ENCODE measurements at regions not wholly inside any gene's neighbourhood (a gene's known extent, or its start where the extent isn't known, plus 50 kb on each side); places are given as distances from the start of the nearest gene placed in this dataset.

DNA sequence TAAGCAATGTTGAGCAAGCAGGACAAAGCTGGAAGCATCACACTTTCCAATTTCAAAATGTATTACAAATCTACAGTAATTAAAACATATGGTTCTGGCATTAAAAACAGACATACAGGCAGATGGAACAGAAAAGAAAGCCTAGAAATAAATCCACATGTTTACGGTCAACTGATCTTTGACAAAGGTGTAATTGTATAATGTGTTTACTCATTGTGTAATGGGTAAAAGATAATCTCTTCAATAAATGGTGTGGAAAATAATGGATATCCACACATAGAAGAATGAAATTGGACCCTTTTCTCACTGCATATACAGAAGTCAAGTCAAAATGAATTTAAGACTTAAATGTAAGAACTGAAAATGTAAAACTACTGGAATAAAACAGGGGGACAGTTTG lies 394.2 kb downstream of the ANKRD50 start (continued):
- TF ChIP-seq, protein P1, sequence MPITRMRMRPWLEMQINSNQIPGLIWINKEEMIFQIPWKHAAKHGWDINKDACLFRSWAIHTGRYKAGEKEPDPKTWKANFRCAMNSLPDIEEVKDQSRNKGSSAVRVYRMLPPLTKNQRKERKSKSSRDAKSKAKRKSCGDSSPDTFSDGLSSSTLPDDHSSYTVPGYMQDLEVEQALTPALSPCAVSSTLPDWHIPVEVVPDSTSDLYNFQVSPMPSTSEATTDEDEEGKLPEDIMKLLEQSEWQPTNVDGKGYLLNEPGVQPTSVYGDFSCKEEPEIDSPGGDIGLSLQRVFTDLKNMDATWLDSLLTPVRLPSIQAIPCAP (CRISPR knock-in tag; IDR thresholded peaks at IDR 0.05): no peak
- no peak for TF ChIP-seq FOXK1 (CRISPR knock-in tag; IDR thresholded peaks at IDR 0.05)
- no peak for TF ChIP-seq CREM (CRISPR knock-in tag; IDR thresholded peaks at IDR 0.05)
- TF ChIP-seq, protein P2, sequence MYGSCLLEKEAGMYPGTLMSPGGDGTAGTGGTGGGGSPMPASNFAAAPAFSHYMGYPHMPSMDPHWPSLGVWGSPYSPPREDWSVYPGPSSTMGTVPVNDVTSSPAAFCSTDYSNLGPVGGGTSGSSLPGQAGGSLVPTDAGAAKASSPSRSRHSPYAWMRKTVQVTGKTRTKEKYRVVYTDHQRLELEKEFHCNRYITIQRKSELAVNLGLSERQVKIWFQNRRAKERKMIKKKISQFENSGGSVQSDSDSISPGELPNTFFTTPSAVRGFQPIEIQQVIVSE (CRISPR knock-in tag; IDR thresholded peaks at IDR 0.05; ENCODE audit: borderline replicate concordance): no peak
- TF ChIP-seq KAT7 (CRISPR knock-in tag; IDR thresholded peaks at IDR 0.05; ENCODE audit: borderline replicate concordance): no peak
- TF ChIP-seq ZNF219 (CRISPR knock-in tag; IDR thresholded peaks at IDR 0.05; ENCODE audit: borderline replicate concordance): no peak

DNA sequence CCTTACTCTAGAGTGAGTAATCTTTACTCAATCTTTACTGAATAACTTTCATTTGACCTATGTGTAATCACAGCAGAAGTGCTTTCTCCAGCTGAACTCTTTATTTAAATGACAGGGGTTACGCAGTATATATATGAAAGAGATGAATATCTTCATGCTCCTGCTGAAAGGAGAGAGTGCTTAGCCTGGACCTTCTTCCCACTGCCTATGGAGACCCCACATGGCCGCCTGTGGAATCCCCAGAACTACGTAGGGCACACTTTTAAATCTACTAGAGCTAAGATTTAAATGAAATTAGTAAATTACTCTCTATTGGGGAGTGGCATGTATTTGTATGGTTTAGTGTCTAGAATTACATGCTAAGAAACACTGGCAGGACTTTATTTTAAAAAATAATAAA lies 391.2 kb downstream of the ANKRD50 start:
- Mint-ChIP-seq H3K9me3 (peaks cover 8% of the 10 kb centered on the region; the same call in 1 of the 2 replicates), H3K27me3 (ENCODE audit: low read depth) (peaks cover 4% of the 10 kb centered on the region; the same call in 1 of the 2 replicates), H3K4me1 (peaks cover 11% of the 10 kb centered on the region), H3K36me3 (no peaks in the 10 kb centered on the region), H3K27ac (no peak overlapping the region), H3K4me3 (no peak overlapping the region)
- POLR2A ChIA-PET: no interaction called here
- DNase-seq (ENCODE audit: low spot score) (peak; percentile 12), ATAC-seq (peak; percentile 78)
- TF ChIP-seq, protein P1 (CRISPR knock-in tag; IDR thresholded peaks at IDR 0.05): no peak
- TF ChIP-seq, protein P3, sequence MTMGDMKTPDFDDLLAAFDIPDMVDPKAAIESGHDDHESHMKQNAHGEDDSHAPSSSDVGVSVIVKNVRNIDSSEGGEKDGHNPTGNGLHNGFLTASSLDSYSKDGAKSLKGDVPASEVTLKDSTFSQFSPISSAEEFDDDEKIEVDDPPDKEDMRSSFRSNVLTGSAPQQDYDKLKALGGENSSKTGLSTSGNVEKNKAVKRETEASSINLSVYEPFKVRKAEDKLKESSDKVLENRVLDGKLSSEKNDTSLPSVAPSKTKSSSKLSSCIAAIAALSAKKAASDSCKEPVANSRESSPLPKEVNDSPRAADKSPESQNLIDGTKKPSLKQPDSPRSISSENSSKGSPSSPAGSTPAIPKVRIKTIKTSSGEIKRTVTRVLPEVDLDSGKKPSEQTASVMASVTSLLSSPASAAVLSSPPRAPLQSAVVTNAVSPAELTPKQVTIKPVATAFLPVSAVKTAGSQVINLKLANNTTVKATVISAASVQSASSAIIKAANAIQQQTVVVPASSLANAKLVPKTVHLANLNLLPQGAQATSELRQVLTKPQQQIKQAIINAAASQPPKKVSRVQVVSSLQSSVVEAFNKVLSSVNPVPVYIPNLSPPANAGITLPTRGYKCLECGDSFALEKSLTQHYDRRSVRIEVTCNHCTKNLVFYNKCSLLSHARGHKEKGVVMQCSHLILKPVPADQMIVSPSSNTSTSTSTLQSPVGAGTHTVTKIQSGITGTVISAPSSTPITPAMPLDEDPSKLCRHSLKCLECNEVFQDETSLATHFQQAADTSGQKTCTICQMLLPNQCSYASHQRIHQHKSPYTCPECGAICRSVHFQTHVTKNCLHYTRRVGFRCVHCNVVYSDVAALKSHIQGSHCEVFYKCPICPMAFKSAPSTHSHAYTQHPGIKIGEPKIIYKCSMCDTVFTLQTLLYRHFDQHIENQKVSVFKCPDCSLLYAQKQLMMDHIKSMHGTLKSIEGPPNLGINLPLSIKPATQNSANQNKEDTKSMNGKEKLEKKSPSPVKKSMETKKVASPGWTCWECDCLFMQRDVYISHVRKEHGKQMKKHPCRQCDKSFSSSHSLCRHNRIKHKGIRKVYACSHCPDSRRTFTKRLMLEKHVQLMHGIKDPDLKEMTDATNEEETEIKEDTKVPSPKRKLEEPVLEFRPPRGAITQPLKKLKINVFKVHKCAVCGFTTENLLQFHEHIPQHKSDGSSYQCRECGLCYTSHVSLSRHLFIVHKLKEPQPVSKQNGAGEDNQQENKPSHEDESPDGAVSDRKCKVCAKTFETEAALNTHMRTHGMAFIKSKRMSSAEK (CRISPR knock-in tag; IDR thresholded peaks at IDR 0.05; ENCODE audit: borderline replicate concordance): no peak
- no peak for TF ChIP-seq NR2C2 (CRISPR knock-in tag; IDR thresholded peaks at IDR 0.05)
- TF ChIP-seq, protein P4, sequence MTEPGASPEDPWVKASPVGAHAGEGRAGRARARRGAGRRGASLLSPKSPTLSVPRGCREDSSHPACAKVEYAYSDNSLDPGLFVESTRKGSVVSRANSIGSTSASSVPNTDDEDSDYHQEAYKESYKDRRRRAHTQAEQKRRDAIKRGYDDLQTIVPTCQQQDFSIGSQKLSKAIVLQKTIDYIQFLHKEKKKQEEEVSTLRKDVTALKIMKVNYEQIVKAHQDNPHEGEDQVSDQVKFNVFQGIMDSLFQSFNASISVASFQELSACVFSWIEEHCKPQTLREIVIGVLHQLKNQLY (CRISPR knock-in tag; IDR thresholded peaks at IDR 0.05): no peak
- TF ChIP-seq, protein P5, sequence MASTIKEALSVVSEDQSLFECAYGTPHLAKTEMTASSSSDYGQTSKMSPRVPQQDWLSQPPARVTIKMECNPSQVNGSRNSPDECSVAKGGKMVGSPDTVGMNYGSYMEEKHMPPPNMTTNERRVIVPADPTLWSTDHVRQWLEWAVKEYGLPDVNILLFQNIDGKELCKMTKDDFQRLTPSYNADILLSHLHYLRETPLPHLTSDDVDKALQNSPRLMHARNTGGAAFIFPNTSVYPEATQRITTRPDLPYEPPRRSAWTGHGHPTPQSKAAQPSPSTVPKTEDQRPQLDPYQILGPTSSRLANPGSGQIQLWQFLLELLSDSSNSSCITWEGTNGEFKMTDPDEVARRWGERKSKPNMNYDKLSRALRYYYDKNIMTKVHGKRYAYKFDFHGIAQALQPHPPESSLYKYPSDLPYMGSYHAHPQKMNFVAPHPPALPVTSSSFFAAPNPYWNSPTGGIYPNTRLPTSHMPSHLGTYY (CRISPR knock-in tag; IDR thresholded peaks at IDR 0.05): no peak
- no peak for TF ChIP-seq TCF7 (CRISPR knock-in tag; IDR thresholded peaks at IDR 0.05; ENCODE audit: low read depth)
- TF ChIP-seq NFE2L1 (CRISPR knock-in tag; IDR thresholded peaks at IDR 0.05): no peak
- TF ChIP-seq FOXK1 (CRISPR knock-in tag; IDR thresholded peaks at IDR 0.05): no peak
- no peak for TF ChIP-seq MYBL2 (CRISPR knock-in tag; IDR thresholded peaks at IDR 0.05)
- no peak for TF ChIP-seq ZNF121 (CRISPR knock-in tag; IDR thresholded peaks at IDR 0.05)
- no peak for TF ChIP-seq SMAD3 (CRISPR knock-in tag; IDR thresholded peaks at IDR 0.05; ENCODE audit: borderline replicate concordance)
- no peak for TF ChIP-seq ESRRA (CRISPR knock-in tag; IDR thresholded peaks at IDR 0.05; ENCODE audit: borderline replicate concordance)
- TF ChIP-seq, protein P2 (CRISPR knock-in tag; IDR thresholded peaks at IDR 0.05; ENCODE audit: borderline replicate concordance): no peak
- TF ChIP-seq, protein P6, sequence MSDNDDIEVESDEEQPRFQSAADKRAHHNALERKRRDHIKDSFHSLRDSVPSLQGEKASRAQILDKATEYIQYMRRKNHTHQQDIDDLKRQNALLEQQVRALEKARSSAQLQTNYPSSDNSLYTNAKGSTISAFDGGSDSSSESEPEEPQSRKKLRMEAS (CRISPR knock-in tag; IDR thresholded peaks at IDR 0.05): no peak
- CTCF ChIA-PET: no interaction called here

Data from WTC11 (cell line).